Stimulated activated CD4-positive, alpha-beta T cell treated with anti-CD3 and anti-CD28 coated beads, Interleukin-2, amount 100 ng/mL, for 48 hours (primary cell): ENCODE measurements at regions not wholly inside any gene's neighbourhood (a gene's known extent, or its start where the extent isn't known, plus 50 kb on each side); places are given as distances from the start of the nearest gene placed in this dataset.

ENCODE experiments used
- DNase-seq, 2 donors: peaks; one replicate each; pipeline ENCODE4 v3.0.0-alpha.2; 2020

- DNase-seq, result no peak
These were observed 434.6 kb upstream of the DSEL start for GRCh38 chr18:67951137-67951536.

GRCh38 chr18:67938660-67939059 is 422.1 kb upstream of the DSEL start:
- DNase-seq, result no peak

DNA sequence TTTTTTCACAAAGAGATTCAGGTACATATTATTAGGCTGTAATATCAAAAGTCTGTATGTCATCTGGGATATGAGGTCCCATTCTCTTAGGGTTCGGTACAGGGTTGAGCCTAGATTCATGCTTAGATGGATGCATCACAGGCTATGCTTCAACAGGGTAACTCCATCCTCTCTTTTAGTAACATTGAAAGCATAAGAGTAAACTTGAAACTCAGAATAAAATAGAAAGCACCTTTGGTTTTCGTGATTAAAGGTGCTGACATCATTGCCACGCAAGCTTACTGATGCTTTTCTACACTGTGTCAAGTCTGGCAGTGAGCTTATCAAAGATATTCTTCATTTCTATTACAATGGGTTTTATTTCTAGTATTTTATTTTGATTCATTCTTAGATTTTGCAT is 419.1 kb upstream of the DSEL start:
- DNase-seq, result no peak

DNA sequence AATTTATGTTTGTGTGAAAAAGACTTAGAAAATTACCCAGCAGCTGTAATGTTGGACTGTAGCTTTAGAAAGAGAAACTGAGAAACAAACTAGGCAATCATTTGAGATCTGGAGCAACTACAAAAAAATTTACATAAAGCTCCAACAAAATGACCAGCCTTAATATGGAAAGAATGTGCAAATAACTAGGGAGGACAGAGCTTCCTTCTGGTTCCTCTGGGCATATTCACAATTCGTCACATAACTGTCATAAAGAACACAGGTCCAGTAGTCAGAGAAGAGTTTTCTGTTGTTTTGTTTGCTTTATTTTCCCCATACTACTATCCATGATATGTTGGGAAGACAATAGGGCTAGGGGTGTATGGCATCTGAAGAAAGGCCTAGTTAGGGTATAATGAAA is 416.8 kb upstream of the DSEL start:
- no peak for DNase-seq

- no peak for DNase-seq
These were observed 415.8 kb upstream of the DSEL start for GRCh38 chr18:67932271-67932670.

GRCh38 chr18:67926929-67927864 is 410.7 kb upstream of the DSEL start:
- DNase-seq, result no peak

DNA sequence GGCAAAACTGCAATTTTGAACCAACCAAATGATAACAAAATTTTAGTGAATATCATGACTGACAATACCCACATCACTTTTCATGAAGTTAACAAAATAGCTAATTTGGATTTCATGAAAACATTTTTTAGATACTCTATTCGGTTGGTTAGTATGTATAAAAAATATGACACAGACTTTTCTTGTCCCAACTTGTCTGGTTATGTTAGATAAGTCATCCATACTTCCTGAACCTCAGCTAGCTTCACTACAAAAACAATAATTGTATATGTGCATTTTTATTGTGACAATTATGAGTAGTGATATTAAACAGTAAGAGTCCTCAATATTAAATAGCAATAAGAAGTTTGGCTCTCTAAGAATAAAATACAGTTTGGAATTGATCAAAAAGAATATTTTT is 408.1 kb upstream of the DSEL start:
- DNase-seq, result no peak

GRCh38 chr18:67919316-67919715 is 402.8 kb upstream of the DSEL start:
- DNase-seq, result no peak

DNA sequence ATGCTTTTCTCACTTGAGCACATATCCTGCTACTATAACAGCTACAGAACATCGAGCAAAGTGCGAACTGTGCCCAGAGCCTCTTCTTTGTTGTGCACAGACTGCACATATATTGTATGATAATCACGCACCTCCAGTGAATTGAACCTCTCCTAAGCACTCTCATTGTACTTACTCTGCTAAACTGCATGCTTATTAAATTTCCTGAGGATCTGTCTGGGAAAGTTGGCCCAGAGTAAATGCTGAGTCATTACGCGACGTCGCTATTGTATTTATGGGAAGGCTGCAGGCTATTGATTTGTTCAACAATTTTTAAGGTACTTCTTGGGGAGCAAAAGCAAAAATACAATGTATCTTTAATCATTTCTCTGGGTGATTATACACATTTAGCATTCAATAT is 399.6 kb upstream of the DSEL start:
- DNase-seq, result no peak

- DNase-seq, result no peak
These were observed 396.5 kb upstream of the DSEL start for GRCh38 chr18:67913040-67913439.

- DNase-seq, result no peak
These were observed 385.1 kb upstream of the DSEL start for GRCh38 chr18:67901573-67901972.

GRCh38 chr18:67896451-67896850 is 379.9 kb upstream of the DSEL start:
- no peak for DNase-seq

DNA sequence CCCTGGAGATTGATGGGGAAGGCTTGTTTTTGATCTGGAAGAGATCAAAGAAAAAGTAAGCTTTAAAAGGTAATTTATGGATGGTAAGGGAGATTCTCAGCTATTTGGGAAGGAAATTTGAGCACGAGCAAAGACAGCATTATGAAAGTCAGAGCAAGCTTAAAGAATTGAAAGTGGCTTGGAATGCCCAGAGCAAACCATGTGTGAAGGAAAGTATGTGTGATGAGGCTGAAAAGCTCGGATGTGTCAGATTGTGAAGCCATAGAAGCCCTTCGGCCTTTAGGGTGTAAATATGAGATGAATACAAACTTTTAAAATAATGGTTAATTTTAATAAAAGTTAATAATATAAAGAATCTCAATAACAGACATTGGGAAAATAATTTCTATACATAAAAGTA is 377.4 kb upstream of the DSEL start:
- no peak for DNase-seq

GRCh38 chr18:67876871-67877270 is 360.4 kb upstream of the DSEL start:
- no peak for DNase-seq

DNA sequence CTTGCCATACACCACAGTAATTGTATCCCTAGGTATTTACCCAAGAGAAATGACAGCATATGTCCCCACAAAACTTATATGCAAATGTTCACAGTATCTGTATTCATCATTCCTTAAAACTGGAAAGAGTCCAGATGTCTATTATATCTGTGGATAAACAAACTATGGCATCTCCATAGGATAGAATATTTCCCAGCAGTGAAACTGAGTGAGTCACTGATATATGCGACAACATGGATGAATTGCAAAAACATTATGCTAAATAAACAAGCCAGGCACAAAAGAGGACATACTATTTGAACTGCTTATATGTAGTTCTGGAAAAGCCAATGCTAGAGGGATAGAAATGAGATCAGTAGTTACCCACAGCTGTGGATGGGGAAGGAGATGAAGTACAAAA is 359.4 kb upstream of the DSEL start:
- DNase-seq, result no peak

DNA sequence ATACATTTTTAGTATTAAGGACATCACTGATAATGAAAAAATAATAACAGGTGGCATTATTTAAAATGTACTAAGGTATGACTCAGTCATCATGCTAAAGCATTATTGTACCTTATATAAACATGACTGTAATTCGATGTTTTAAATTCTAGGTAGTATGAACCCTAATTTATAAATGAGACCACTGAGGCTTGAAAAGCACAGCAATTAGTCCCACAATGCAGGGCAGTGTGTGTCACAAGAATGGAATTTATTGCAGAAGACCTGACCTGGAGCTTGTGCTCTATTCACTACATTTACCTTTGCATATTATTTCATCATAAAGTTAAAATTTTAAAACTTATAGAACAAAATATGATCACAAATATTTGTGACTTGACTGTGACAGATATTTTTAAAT is 358.5 kb upstream of the DSEL start:
- DNase-seq, result no peak

DNA sequence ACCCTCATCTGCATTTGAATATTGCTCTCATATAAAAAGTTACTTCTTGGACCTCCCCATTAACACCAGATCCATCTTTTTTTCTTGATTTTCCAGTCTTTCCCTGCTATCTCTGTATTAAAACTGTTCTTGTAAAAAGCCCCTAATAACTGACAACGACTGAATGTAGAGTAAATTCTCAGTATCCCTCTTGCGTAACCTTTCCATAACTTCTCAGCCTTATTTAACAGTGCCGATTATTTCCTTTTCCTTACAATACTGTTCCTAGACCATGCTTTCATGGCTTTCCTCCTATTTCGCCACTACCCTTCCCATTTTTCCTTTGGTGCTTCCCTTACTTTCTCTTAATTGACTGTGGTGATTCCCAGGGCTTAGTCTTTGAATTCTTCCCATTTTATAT is 348.9 kb upstream of the DSEL start:
- no peak for DNase-seq

GRCh38 chr18:67864677-67865340 is 348.3 kb upstream of the DSEL start:
- no peak for DNase-seq

DNA sequence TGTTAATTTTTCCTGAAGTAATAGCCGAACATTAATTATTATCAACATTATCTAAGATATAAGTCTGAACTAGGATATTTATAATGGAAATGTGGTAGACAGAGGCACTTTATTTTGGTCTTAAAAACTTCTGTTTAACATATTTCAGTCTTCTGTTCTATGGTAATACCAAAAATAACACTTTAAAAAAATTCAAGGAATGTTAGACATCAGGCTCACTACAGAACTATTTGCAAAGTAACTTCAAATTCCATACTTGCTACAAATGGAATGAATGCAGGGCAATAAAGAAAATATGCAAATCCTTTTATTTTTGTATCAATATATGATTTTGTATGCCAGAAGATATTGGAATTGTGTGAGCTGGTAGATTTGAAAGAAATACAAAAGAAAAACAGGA is 345.5 kb upstream of the DSEL start:
- no peak for DNase-seq

- DNase-seq, result no peak
These were observed 337.8 kb upstream of the DSEL start for GRCh38 chr18:67854340-67854739.

DNA sequence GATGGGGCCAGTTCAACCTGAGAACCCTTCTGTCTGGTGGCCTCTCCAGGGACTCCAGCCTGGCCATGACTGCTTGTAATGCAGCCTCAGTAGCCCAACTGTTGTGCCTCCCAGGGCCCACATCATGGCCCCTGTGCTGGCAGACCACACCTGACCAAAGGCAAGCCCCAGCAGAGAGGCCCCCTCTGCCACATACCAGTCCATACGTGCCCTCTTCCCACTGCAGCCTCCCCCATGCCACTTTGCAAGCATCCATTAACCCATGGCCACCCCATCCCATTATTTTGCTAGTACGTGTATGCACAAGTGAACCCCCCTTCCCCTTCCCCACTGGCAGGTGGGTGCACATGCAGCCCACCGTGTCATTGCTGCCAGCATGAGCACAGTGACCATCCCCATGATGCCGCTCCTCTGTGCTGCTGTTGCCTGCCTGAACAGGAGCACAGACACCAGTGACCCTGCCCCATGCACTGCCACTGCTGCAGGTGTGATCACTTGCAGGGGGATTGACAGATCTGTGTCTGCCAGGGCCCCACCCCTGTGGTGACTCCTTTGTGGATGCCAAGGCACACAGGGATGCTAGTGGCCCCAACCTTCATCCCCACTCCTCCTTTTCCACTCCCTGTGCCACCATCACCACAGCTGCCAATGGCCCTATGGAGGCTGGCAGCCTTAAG is 330.0 kb upstream of the DSEL start:
- no peak for DNase-seq

DNA sequence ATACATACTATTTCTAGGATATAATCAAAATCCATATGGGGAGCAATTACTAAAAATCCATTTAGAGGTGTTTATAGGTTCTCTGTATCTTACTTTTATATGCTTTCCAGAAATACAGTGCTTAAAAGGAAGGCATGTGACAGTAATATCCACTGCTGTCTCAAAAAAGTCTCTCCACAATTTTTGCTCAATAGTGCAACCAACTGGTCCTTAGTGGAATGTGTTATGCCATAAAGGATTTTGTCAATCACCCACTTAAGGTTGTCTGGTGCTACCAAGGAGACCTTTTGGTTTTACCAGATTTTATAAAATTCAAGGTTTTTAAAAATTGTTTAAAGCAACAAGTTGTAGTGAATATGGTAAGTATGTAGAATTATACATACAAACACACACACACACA is 328.5 kb upstream of the DSEL start:
- DNase-seq, result no peak

DNA sequence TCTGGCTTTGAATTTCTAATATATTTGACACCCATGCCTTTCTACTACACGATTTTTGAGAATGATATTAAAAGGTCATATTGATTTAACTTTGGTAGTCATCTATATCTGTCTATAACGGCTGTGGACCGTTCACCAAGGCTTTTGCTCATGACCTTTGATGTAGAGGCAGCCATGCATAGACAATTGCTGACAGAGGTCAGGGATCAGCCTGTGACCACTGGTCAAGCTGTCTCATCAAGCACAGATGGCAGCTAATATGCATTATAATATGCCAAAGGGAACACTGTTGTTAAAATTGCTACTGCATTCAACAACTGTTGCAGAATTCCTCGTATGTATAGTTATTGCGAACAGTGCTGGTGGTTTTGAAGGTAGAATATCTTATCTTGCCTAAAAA is 323.9 kb upstream of the DSEL start:
- DNase-seq, result no peak

DNA sequence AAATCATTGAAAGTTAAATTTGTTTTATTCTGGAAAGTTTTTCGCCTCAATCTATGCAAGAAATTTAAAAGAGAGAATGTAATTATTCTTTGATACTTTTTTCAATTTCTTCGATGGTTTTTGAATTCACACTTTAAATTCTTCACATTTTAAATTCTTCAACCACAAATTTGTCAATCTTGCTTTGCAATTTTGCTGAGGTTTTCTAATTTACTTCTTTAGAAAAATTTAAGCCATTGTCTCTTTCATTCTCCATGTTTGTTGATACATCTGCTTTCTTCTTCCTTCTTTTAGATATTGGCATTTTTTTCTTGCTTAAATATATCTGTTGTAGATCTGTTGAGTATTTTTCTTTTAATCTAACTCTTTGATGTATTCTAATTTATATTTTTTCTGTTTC is 301.9 kb upstream of the DSEL start:
- DNase-seq, result no peak
